GM19468 (cell line): ENCODE measurements at regions not wholly inside any gene's neighbourhood (a gene's known extent, or its start where the extent isn't known, plus 50 kb on each side); places are given as distances from the start of the nearest gene placed in this dataset.

Experiments
- ATAC-seq: cut with Tn5 transposase; IDR thresholded peaks from one replicate; pipeline ENCODE4 v1.9.1; 2021; ENCODE audit warnings: mild to moderate bottlenecking, moderate library complexity, moderate number of reproducible peaks; ENCODE audit not compliant: unreplicated experiment; ENCODE audit errors: extremely low read depth

GRCh38 chr10:89879121-89879520, 177.7 kb downstream of the KIF20B start:
- no peak for ATAC-seq

- no peak for ATAC-seq
Observed at GRCh38 chr10:89887406-89887805, 186.0 kb downstream of the KIF20B start.

- peak; percentile 42 for ATAC-seq
Observed at GRCh38 chr10:89887830-89888229, 186.4 kb downstream of the KIF20B start.

DNA sequence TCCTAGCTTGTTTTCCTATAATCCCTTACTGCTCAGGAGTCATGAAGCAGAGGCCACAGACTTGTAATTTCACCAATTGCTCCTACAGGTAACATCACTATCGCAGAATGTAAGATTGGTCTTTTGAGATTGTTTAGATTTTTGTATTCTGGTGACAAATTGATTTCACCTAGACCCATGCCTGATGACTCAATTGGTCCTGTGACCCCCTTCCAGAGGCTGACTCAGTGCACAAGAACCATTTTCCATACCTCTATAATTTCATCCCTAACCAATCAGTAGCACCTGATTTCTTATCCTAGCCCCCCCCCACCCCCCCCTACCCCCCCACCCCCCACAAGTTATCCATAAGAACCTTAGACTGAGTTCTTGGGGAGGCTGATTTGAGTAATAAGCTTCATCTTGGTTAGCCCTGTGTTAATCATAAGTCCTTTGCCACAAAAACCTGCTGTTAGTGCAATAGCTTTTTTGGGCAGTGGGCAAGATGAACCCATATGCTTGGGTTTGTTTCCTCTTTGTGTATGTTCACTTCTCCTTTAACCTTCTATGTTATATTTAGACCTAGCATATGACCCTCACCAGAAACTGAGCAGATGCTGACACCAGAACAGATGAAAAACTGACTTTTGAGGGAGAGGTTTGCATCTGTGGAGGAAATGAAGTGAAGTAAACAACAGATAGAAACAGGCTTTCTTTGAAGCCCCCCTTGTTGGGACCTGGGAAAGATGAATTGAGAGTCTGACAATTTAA, 187.1 kb downstream of the KIF20B start:
- peak; percentile 70 for ATAC-seq

DNA sequence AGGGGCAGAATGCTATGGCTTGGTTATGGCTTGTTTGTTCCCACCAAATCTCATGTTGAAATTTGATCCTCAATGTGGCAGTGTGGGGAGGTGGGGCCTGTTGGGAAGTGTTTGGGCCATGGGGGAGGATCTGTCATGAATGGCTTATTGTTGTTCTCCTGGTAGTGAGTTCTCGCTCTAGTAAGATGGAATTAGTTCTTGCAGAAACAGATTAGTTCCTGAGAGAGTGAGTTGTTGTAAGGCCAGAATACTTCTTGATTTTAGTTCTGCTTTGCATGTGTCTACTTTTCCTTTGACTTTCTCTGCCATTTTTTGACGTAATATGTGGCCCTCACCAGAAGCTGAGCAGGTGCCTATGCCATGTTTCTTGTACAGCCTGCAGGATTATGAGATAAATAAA, 188.2 kb downstream of the KIF20B start:
- ATAC-seq, result no peak

DNA sequence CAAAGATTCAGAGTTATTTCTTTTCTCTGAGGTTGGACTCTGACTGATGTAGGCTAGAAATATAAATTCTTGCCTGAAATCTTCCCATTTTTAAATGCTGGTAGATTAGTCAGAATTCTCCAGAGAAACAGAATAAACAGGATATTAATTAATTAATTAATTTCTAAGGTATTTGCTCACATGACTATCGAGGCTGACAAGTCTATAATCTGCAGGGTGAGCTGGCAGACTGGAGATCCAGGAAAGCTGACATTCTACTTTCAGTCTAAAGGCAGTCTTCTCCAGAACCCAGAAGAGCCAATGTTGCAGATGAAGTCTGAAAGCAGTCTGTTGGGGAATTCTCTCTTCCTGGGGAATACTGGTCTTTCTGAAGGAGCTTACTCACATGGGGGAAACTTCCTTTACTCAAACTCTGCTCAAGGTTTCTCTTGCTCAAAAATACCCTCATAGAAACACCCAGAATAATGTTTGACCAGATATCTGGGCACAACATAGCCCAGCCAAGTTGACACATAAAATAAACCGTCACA, 189.7 kb downstream of the KIF20B start:
- no peak for ATAC-seq

DNA sequence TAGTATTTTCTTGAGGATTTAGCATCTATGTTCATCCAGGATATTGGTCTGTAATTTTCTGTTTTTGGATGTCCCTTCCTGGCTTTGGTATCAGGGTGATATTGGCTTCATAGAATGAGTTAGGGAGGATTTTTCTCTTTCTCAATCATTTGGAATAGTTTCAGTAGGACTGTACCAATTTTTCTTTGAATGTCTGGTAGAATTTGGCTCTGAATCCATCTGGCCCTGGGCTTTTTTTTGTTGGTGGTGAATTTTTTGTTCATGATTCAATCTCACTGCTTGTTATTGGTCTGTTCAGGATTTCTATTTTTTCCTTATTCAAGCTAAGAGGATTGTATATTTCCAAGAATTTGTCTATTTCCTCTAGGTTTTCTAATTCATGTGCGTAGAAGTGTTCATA, 192.7 kb downstream of the KIF20B start:
- no peak for ATAC-seq

DNA sequence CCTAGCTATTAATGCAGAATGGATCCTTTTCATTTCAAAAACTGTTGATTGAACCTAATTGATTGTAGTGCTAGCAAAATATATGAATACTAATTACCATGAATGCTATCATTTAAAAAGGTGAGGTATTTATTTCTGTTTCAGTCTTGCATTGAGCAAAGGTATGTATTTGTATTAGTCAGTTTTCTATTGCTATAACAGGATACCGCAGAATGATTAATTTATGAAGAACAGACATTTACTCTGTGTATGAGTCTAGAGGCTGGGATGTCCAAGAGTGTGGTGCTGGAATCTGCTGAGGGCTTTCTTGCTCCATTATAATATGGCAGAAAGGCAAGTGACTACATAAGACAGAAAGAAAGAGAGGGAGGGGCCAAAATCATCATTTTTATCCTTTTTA, 199.2 kb downstream of the KIF20B start:
- ATAC-seq, result no peak

DNA sequence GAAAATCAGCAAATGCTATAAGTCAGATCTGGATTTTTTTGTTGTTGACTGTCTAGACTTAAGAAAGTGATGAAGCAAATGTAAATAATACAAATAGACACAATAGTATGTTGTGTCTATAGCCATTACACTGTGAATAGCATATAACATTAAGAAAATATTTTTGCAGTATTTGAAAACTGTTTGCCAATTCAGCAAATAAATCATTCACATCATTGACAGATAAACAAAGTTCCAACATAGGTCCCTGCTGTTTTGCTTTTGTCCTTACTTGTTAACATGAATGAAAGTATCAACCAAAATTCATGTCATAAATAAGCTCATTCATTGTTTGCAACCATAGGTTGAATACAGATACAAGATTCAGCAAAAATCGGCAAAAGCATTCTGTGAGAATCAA, 200.5 kb downstream of the KIF20B start:
- ATAC-seq, result no peak

DNA sequence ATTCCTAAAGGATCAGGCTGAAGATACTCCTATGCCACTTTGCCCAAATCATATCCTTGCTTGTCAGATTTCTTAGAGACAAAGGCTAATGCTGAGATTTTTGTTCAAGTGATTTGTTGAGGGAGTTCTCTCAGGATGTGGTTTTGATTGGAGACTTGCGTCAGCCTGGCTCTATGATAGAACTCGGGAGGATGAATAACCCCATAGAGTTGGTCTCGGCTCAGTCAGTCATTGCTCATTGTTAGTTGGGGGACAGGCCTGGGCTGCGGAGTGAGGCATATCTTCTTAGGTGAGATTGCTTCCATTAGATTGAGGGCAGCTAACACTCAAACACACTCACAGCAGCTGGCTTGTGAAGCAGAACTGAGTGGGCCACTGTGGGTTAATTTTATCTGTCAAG, 203.4 kb downstream of the KIF20B start:
- no peak for ATAC-seq

DNA sequence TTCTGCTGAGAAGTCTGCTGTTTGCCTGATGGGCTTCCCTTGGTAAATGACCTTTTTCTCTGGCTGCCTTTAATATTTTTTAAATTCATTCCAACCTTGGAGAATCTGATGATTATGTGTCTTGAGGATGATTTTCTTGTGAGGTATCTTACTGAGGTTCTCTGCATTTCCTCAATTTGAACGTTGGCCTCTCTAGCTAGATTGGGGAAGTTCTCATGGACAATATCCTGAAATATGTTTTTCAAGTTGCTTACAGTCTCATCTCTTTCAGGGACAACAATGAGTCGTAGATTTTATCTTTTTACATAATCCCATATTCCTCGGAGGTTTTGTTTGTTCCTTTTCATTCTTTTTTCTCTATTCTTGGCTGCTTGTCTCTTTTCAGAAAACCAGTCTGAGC, 208.4 kb downstream of the KIF20B start:
- ATAC-seq, result no peak

- no peak for ATAC-seq
Observed at GRCh38 chr10:89915021-89915420, 213.6 kb downstream of the KIF20B start.

GRCh38 chr10:89915968-89916367, 214.6 kb downstream of the KIF20B start:
- ATAC-seq, result no peak

- ATAC-seq, result no peak
Observed at GRCh38 chr10:89916468-89917215, 215.3 kb downstream of the KIF20B start.

DNA sequence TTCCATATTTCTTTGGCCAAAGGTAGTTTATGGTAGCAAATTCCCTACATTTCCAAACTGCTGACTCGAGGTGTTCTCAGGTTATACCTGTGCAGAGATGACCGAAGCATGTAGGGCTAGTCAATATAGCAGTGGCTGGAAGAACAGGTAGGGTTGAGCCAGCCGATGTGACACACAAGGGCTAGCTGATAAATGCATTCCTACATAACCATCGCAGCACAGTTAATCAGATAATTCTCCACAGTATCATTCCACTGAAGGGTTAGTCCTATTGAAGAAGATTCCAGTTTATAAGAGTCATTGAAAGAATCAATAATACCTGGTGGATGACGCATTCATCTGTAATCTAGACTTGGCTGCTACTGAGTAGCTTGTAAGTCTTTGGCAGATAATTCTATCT, 220.0 kb downstream of the KIF20B start:
- ATAC-seq, result no peak

DNA sequence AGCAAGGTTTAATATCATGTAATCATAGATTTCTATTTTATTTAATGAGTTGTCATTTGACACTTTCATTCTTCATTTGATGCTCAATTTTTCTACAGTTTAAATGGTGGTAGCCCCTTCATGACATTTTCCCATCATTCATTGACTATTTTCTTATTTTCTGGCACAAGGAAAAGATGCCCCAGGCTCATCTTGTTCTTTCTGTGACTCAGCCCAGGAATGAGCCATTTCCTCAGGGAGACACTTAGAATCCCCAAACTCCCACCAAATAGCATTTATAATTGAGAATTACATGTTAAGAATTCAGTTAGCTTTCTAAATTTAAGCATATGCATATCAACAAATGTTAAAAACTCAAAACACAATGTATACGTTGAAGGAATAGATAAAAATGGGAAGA, 222.3 kb downstream of the KIF20B start:
- no peak for ATAC-seq

DNA sequence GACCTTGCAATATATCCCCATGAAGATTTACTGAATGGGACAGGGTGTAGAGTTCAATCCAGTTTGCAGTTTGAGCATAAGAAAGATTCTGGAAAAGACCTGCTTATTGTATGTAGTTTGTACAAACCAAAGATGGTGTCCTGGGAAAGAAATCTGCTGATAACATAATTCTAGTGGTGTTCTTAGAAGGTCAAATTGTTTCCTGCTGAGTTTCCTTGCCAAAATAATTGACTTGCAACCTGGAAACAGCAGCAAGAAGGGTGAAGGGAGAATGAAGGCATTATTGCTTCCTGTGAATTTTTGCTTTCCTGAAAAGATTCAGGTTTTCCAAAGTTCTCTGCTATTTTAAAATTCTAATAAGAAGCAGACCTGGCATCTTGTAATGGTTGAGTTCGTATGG, 222.9 kb downstream of the KIF20B start:
- ATAC-seq, result no peak

DNA sequence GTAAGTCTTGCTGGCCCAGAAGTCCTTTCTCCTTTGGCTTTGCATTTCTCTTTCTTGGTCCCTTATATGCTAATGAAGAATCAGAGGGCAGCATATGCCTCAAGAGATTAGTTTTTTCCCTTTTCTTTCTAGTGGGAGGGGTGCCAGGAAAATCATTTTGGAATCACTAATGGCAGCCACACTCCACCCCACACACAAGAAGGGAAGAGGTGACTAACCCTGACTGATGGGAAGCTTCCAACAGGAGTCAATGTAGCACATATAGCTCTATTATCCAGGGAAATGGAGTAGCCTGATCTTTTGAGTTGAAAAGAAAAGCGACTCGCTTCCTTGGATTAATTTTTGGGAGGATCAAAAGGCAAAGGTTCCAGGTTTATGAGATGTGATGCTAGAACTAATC, 225.3 kb downstream of the KIF20B start:
- ATAC-seq, result no peak

DNA sequence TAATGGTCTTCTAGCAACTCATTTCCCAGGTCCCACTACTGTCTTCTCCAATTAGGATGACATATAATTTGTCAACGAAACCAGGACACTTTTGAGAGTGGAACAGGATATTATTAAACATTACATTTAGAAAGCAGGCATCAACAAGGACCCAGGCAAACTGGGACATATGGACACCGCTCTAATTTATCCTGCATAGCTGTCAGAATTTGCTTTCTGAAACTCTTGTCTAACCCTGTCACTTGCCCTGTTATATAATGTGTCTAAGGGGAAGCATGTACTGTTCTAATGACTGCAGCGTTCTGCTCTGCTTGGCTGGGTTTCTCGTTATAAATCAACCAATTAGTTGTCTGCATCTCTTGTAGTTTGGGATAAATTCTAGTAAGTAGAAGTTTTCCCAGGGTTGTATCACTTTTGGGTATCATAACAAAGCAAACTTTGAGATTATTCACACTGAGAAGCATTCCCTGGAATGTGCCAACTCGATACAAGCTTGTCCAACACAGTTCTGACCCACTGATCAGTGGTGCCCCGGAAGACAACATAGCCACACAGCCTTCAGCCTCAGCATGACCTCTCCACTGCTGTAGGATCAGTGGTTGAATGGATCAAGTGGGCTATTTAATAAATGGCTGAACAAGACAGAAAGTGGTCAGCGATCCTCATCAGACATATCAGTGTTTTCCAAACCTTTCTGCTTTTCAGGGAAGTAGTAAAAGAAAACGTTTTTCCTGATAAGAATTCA, 228.1 kb downstream of the KIF20B start:
- no peak for ATAC-seq

DNA sequence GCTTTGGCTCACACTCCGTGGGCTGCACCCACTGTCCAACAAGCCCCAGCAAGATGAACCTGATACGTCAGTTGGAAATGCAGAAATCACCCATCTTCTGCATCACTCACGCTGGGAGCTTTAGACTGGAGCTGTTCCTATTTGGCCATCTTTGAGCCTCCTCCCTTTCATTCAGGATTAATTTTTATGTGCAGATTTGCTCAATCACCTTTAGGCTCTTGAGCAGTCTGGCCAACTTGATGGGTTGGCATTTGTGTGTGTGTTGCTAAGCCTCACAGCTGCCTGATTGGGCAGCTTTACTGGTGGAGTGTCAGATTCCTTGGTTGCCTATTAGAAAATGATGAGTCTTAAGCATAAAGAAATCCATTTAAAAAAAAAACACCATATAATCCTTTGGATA, 236.1 kb downstream of the KIF20B start:
- no peak for ATAC-seq

GRCh38 chr10:89940076-89940475, 238.7 kb downstream of the KIF20B start:
- no peak for ATAC-seq
